ENCODE measurements at regions not wholly inside any gene's neighbourhood (a gene's known extent, or its start where the extent isn't known, plus 50 kb on each side); places are given as distances from the start of the nearest gene placed in this dataset.

DNA sequence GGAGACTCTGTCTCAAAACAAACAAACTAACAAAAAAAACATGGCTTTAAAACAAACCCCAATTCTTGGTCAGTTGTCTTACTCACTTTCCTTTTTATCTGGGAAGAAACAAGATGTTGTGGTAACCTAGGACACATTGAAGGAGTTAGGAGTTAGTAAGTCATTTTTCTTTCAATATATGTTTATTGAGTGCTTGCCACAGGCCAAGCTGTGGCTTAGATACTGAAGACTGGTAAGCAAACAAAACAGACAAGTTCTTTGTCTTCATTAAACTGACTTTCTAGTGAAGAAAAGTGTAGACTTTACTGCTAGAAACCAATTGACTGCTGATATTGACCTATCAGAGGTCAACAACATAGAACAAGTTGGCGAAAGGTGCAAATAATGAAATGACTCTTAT lies 1228.3 kb upstream of the FAM98A start (continued):
- TF ChIP-seq, protein P1, sequence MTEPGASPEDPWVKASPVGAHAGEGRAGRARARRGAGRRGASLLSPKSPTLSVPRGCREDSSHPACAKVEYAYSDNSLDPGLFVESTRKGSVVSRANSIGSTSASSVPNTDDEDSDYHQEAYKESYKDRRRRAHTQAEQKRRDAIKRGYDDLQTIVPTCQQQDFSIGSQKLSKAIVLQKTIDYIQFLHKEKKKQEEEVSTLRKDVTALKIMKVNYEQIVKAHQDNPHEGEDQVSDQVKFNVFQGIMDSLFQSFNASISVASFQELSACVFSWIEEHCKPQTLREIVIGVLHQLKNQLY (CRISPR knock-in tag; IDR thresholded peaks at IDR 0.05) = no peak
- no peak for TF ChIP-seq ZNF423 (CRISPR knock-in tag; IDR thresholded peaks at IDR 0.05)
- TF ChIP-seq, protein P2, sequence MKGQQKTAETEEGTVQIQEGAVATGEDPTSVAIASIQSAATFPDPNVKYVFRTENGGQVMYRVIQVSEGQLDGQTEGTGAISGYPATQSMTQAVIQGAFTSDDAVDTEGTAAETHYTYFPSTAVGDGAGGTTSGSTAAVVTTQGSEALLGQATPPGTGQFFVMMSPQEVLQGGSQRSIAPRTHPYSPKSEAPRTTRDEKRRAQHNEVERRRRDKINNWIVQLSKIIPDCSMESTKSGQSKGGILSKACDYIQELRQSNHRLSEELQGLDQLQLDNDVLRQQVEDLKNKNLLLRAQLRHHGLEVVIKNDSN (CRISPR knock-in tag; IDR thresholded peaks at IDR 0.05) = no peak
- TF ChIP-seq, protein P3, sequence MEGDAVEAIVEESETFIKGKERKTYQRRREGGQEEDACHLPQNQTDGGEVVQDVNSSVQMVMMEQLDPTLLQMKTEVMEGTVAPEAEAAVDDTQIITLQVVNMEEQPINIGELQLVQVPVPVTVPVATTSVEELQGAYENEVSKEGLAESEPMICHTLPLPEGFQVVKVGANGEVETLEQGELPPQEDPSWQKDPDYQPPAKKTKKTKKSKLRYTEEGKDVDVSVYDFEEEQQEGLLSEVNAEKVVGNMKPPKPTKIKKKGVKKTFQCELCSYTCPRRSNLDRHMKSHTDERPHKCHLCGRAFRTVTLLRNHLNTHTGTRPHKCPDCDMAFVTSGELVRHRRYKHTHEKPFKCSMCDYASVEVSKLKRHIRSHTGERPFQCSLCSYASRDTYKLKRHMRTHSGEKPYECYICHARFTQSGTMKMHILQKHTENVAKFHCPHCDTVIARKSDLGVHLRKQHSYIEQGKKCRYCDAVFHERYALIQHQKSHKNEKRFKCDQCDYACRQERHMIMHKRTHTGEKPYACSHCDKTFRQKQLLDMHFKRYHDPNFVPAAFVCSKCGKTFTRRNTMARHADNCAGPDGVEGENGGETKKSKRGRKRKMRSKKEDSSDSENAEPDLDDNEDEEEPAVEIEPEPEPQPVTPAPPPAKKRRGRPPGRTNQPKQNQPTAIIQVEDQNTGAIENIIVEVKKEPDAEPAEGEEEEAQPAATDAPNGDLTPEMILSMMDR (IDR thresholded peaks at IDR 0.05) = no peak

DNA sequence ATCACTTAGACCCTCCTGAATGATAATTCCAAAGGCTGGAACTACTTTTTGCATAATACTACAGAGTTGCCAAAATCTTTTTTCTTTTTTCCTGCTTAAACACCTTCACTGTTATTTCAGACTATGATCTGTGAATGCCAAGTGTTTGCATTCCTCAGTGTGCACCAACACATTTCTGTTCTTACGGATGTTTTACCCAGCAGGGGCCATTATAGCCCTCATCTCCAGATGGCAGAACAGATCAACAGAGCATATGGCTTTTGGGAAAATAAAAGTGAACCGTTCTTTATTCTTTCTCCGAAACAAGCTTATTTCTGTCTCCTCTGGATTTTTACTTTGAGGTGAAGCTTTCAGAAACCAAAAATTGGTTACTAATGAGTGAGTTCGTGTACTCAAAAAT lies 1226.6 kb upstream of the FAM98A start:
- POLR2A ChIA-PET = no interaction called here
- H3K27ac Mint-ChIP-seq = no peak overlapping the region

DNA sequence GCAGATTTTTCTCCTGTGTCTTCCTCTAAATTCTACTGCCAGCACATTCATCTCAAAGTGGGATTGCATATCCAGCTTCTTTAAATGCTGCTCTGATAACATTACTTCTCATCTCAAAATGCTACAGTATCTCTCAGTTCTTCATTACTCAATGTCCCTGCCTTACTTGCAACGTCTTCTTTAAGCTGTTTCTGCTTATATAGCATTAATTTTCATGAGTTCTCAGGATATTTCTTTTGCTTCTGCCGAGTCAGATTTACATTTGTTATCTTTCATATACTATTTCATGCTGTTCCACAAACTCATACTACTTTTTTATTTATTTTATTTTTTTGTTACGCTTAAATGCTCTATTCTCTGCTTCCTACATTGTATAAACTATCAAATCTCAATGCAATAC lies 1223.5 kb upstream of the FAM98A start:
- ATAC-seq = no peak
- H3K9me3 Mint-ChIP-seq = peaks cover 4% of the 10 kb centered on the region
- H3K4me3 Mint-ChIP-seq = no peak overlapping the region
- POLR2A ChIA-PET = no interaction called here
- peaks cover 10% of the 10 kb centered on the region; the same call in 1 of the 2 replicates for H3K4me1 Mint-ChIP-seq
- H3K27ac Mint-ChIP-seq = no peak overlapping the region
- CTCF ChIA-PET = no interaction called here
- no peak for DNase-seq (ENCODE audit: low spot score)
- 0 out of 2 replicates have a peak, but pooled peaks cover 5% of the 10 kb centered on the region for H3K36me3 Mint-ChIP-seq
- H3K27me3 Mint-ChIP-seq (ENCODE audit: low read depth) = no peaks in the 10 kb centered on the region; the same call in 1 of the 2 replicates
- TF ChIP-seq ZNF219 (CRISPR knock-in tag; IDR thresholded peaks at IDR 0.05; ENCODE audit: borderline replicate concordance) (no peak), NR3C1 (CRISPR knock-in tag; conservative IDR thresholded peaks at IDR 0.05; ENCODE audit: low read depth) (no peak), MYBL2 (CRISPR knock-in tag; IDR thresholded peaks at IDR 0.05) (no peak), ELF4 (CRISPR knock-in tag; IDR thresholded peaks at IDR 0.05; ENCODE audit: low read depth) (no peak), JUN (CRISPR knock-in tag; IDR thresholded peaks at IDR 0.05) (no peak), ZNF396 (CRISPR knock-in tag; IDR thresholded peaks at IDR 0.05; ENCODE audit: borderline replicate concordance) (no peak)
- TF ChIP-seq, protein P4, sequence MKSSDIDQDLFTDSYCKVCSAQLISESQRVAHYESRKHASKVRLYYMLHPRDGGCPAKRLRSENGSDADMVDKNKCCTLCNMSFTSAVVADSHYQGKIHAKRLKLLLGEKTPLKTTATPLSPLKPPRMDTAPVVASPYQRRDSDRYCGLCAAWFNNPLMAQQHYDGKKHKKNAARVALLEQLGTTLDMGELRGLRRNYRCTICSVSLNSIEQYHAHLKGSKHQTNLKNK (CRISPR knock-in tag; IDR thresholded peaks at IDR 0.05) = no peak
- TF ChIP-seq, protein P5, sequence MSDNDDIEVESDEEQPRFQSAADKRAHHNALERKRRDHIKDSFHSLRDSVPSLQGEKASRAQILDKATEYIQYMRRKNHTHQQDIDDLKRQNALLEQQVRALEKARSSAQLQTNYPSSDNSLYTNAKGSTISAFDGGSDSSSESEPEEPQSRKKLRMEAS (CRISPR knock-in tag; IDR thresholded peaks at IDR 0.05) = no peak
- TF ChIP-seq, protein P6, sequence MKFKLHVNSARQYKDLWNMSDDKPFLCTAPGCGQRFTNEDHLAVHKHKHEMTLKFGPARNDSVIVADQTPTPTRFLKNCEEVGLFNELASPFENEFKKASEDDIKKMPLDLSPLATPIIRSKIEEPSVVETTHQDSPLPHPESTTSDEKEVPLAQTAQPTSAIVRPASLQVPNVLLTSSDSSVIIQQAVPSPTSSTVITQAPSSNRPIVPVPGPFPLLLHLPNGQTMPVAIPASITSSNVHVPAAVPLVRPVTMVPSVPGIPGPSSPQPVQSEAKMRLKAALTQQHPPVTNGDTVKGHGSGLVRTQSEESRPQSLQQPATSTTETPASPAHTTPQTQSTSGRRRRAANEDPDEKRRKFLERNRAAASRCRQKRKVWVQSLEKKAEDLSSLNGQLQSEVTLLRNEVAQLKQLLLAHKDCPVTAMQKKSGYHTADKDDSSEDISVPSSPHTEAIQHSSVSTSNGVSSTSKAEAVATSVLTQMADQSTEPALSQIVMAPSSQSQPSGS (CRISPR knock-in tag; IDR thresholded peaks at IDR 0.05; ENCODE audit: borderline replicate concordance, low read depth) = no peak

More for the DNA sequence above, 1226.6 kb upstream of the FAM98A start:
- TF ChIP-seq EMX1 (CRISPR knock-in tag; IDR thresholded peaks at IDR 0.05) (no peak), NR2C2 (CRISPR knock-in tag; IDR thresholded peaks at IDR 0.05) (no peak), FOXJ3 (CRISPR knock-in tag; IDR thresholded peaks at IDR 0.05; ENCODE audit: borderline replicate concordance) (no peak), ZNF416 (CRISPR knock-in tag; IDR thresholded peaks at IDR 0.05) (no peak), HMGA2 (CRISPR knock-in tag; IDR thresholded peaks at IDR 0.05) (no peak)
- TF ChIP-seq, protein P7, sequence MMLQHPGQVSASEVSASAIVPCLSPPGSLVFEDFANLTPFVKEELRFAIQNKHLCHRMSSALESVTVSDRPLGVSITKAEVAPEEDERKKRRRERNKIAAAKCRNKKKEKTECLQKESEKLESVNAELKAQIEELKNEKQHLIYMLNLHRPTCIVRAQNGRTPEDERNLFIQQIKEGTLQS (CRISPR knock-in tag; conservative IDR thresholded peaks at IDR 0.05) = no peak
- TF ChIP-seq, protein P2 (CRISPR knock-in tag; IDR thresholded peaks at IDR 0.05) = no peak
- TF ChIP-seq, protein P8, sequence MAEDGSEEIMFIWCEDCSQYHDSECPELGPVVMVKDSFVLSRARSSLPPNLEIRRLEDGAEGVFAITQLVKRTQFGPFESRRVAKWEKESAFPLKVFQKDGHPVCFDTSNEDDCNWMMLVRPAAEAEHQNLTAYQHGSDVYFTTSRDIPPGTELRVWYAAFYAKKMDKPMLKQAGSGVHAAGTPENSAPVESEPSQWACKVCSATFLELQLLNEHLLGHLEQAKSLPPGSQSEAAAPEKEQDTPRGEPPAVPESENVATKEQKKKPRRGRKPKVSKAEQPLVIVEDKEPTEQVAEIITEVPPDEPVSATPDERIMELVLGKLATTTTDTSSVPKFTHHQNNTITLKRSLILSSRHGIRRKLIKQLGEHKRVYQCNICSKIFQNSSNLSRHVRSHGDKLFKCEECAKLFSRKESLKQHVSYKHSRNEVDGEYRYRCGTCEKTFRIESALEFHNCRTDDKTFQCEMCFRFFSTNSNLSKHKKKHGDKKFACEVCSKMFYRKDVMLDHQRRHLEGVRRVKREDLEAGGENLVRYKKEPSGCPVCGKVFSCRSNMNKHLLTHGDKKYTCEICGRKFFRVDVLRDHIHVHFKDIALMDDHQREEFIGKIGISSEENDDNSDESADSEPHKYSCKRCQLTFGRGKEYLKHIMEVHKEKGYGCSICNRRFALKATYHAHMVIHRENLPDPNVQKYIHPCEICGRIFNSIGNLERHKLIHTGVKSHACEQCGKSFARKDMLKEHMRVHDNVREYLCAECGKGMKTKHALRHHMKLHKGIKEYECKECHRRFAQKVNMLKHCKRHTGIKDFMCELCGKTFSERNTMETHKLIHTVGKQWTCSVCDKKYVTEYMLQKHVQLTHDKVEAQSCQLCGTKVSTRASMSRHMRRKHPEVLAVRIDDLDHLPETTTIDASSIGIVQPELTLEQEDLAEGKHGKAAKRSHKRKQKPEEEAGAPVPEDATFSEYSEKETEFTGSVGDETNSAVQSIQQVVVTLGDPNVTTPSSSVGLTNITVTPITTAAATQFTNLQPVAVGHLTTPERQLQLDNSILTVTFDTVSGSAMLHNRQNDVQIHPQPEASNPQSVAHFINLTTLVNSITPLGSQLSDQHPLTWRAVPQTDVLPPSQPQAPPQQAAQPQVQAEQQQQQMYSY (CRISPR knock-in tag; IDR thresholded peaks at IDR 0.05) = no peak
- H3K27me3 Mint-ChIP-seq (ENCODE audit: low read depth) = no peaks in the 10 kb centered on the region; the same call in 1 of the 2 replicates
- ATAC-seq = no peak
- peaks cover 3% of the 10 kb centered on the region for H3K4me1 Mint-ChIP-seq
- no peak for DNase-seq (ENCODE audit: low spot score)
- H3K9me3 Mint-ChIP-seq = peaks cover 6% of the 10 kb centered on the region; the same call in 1 of the 2 replicates
- no peaks in the 10 kb centered on the region for H3K36me3 Mint-ChIP-seq
- CTCF ChIA-PET = no interaction called here
- H3K4me3 Mint-ChIP-seq = no peak overlapping the region

Data from WTC11 (cell line).